ENCODE measurements at regions not wholly inside any gene's neighbourhood (a gene's known extent, or its start where the extent isn't known, plus 50 kb on each side); places are given as distances from the start of the nearest gene placed in this dataset.

DNA sequence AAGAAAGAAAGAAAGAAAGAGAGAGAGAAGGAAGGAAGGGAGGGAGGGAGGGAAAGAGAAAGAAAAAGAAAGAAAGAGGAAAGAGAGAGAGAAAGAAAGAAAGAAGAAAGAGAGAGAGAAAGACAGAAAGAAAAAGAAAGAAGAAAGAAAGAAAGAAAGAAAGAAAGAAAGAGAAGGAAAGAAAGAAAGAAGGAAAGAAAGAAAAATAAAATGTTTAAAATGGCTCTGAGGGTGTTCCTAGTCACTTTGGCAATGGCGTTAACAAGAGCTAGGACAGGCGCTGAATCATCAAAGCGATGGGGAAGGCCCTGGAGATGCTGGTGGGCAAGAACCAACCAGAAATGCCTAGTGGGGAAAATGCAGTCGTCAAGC lies 77.8 kb upstream of the GPC1 start (continued):
- TF ChIP-seq, protein P1, sequence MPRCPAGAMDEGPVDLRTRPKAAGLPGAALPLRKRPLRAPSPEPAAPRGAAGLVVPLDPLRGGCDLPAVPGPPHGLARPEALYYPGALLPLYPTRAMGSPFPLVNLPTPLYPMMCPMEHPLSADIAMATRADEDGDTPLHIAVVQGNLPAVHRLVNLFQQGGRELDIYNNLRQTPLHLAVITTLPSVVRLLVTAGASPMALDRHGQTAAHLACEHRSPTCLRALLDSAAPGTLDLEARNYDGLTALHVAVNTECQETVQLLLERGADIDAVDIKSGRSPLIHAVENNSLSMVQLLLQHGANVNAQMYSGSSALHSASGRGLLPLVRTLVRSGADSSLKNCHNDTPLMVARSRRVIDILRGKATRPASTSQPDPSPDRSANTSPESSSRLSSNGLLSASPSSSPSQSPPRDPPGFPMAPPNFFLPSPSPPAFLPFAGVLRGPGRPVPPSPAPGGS (IDR thresholded peaks at IDR 0.05; ENCODE audit: borderline replicate concordance, insufficient read depth, low read depth, low read length, poor library complexity, severe bottlenecking), result no peak
- TF ChIP-seq, protein P2, sequence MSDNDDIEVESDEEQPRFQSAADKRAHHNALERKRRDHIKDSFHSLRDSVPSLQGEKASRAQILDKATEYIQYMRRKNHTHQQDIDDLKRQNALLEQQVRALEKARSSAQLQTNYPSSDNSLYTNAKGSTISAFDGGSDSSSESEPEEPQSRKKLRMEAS (IDR thresholded peaks at IDR 0.05; ENCODE audit: low read depth, low read length), result no peak
- TF ChIP-seq SMC3 (IDR thresholded peaks at IDR 0.05; ENCODE audit: borderline replicate concordance, low read length), result no peak
- no peak for TF ChIP-seq NFXL1 (IDR thresholded peaks at IDR 0.05; ENCODE audit: borderline replicate concordance)
- TF ChIP-seq CHD1 (IDR thresholded peaks at IDR 0.05; ENCODE audit: low read depth, low read length), result no peak

DNA sequence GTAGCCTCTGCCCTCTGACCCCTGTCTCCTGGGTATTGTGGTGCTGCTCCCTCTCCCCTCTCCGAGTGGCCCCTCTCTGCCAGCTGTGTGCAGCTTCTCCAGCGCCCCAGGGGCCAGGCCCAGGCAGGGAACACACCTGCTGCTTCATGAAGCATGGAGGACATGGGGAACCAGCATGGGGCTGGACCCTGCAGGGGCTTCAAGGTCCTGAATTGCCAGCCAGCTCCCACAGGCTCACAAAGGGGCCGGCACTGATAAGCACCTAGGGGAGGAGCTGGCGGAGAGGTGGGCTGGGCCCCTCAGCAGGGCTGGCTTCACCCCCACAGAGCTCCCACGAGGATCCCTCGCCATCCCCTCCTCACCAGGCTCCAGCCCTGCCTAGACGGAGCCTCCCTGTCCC lies 77.4 kb upstream of the GPC1 start:
- TF ChIP-seq, protein P3, sequence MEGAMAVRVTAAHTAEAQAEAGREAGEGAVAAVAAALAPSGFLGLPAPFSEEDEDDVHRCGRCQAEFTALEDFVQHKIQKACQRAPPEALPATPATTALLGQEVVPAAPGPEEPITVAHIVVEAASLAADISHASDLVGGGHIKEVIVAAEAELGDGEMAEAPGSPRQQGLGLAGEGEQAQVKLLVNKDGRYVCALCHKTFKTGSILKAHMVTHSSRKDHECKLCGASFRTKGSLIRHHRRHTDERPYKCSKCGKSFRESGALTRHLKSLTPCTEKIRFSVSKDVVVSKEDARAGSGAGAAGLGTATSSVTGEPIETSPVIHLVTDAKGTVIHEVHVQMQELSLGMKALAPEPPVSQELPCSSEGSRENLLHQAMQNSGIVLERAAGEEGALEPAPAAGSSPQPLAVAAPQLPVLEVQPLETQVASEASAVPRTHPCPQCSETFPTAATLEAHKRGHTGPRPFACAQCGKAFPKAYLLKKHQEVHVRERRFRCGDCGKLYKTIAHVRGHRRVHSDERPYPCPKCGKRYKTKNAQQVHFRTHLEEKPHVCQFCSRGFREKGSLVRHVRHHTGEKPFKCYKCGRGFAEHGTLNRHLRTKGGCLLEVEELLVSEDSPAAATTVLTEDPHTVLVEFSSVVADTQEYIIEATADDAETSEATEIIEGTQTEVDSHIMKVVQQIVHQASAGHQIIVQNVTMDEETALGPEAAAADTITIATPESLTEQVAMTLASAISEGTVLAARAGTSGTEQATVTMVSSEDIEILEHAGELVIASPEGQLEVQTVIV (IDR thresholded peaks at IDR 0.05; ENCODE audit: borderline replicate concordance, partially characterized antibody), result no peak
- TF ChIP-seq RUNX3 (IDR thresholded peaks at IDR 0.05; ENCODE audit: low read length) (no peak), SMARCA5 (IDR thresholded peaks at IDR 0.05) (no peak)
- in situ Hi-C loops (cut with MboI), result no loop called here
- Histone ChIP-seq H4K20me1 (ENCODE audit: control insufficient read depth, insufficient read depth) (no peaks in the 10 kb centered on the region), H3K9ac (ENCODE audit: control insufficient read depth, insufficient read depth, low read length) (no peak overlapping the region), H3K4me2 (ENCODE audit: control insufficient read depth, insufficient read depth) (no peak overlapping the region), H3K9me3 (replicated peaks; ENCODE audit: control insufficient read depth, insufficient read depth, low read length) (peaks cover 2% of the 10 kb centered on the region; the same call in 1 of the 3 replicates), H3K27me3 (replicated peaks in 1 of 2; ENCODE audit: control insufficient read depth in 2 of 2, insufficient read depth in 2 of 2, low read length in 1 of 2) (no peaks in the 10 kb centered on the region; a peak in 1 of 4 replicates), H3K36me3 (ENCODE audit: control insufficient read depth in 2 of 2, insufficient read depth in 2 of 2, low read length in 1 of 2) (no peaks in the 10 kb centered on the region), H3K79me2 (ENCODE audit: control insufficient read depth, insufficient read depth, low read length) (no peaks in the 10 kb centered on the region), H3K4me1 (ENCODE audit: control insufficient read depth, insufficient read depth, low read length) (no peaks in the 10 kb centered on the region), H2AFZ (ENCODE audit: control insufficient read depth, low read depth, low read length) (no peak overlapping the region), H3K4me3 (no peak overlapping the region), H3K27ac (ENCODE audit: control insufficient read depth, insufficient read depth) (no peak overlapping the region)
- BruUV-seq (replicated peaks), result no TSS peak
- WGBS (ENCODE audit: insufficient coverage, insufficient replicate concordance, low lambda C conversion rate, missing lambda C conversion rate), result 38% methylated on average over 7 of the region's 7 CpGs
- SMC1A ChIA-PET (ENCODE audit: uncharacterized antibody, unreplicated experiment), result no interaction called here
- ATAC-seq (no peak), DNase-seq (ENCODE audit: low read depth, low spot score) (no peak), FAIRE-seq (no peak)
- POLR2A ChIA-PET, result no interaction called here
- RAD21 ChIA-PET (ENCODE audit: unreplicated experiment), result no interaction called here
- CTCF ChIA-PET, result no interaction called here
- intact Hi-C loops (cut with micrococcal nuclease; ENCODE audit: unreplicated experiment), result no loop called here

Data from GM12878 (cell line).